Keratinocyte (primary cell): ENCODE measurements at regions not wholly inside any gene's neighbourhood (a gene's known extent, or its start where the extent isn't known, plus 50 kb on each side); places are given as distances from the start of the nearest gene placed in this dataset.

ENCODE experiments used
- DNase-seq: peaks from one replicate; pipeline ENCODE4 v3.0.0-alpha.2; 2011; ENCODE audit warnings: low read depth, missing footprints, low spot score
- FAIRE-seq: peaks from 2 replicates; lab custom pipeline; 2011; peaks lifted over from hg19 to GRCh38; lab: Jason Lieb, UNC
- H2AFZ ChIP-seq: 2 replicates; pipeline ENCODE4 v1.6.0; 2012; ENCODE audit warnings: low read length, control low read depth, inconsistent platforms; ENCODE audit not compliant: control insufficient read depth
- H3K27ac ChIP-seq: 2 replicates; pipeline ENCODE4 v1.5.1; 2011; ENCODE audit warnings: low read length; ENCODE audit not compliant: control insufficient read depth, insufficient read depth
- H3K27me3 ChIP-seq: 3 replicates; pipeline ENCODE4 v1.6.0; 2011; ENCODE audit warnings: low read length; ENCODE audit not compliant: control insufficient read depth, insufficient read depth; ENCODE audit errors: extremely low read depth
- H3K36me3 ChIP-seq, 2 experiments: 2 replicates in 1 of 2; 3 replicates in 1 of 2; pipeline ENCODE4 v1.5.1; 2011; ENCODE audit warnings: low read length in 2 of 2, mild to moderate bottlenecking in 1 of 2; ENCODE audit not compliant: control insufficient read depth in 2 of 2, insufficient read depth in 2 of 2; ENCODE audit errors: extremely low read depth in 1 of 2
- H3K4me1 ChIP-seq: 3 replicates; pipeline ENCODE4 v1.5.1; 2011; ENCODE audit warnings: low read length; ENCODE audit not compliant: control insufficient read depth, insufficient read depth; ENCODE audit errors: extremely low read depth
- H3K4me2 ChIP-seq: 3 replicates; pipeline ENCODE4 v1.6.0; 2011; ENCODE audit warnings: low read depth, low read length; ENCODE audit not compliant: control insufficient read depth, insufficient read depth; ENCODE audit errors: extremely low read depth
- H3K4me3 ChIP-seq, 3 experiments: fragments of 200-600 bp in 1 of 3; sonication (generic) in 1 of 3; 2 replicates in 2 of 3; 3 replicates in 1 of 3; pipeline ENCODE4 v1.5.1; 2011 to 2016; ENCODE audit warnings: low read length in 3 of 3, mild to moderate bottlenecking in 3 of 3, control low read depth in 2 of 3, inconsistent platforms in 1 of 3, low read depth in 1 of 3, mixed read lengths in 1 of 3, mixed run types in 1 of 3, moderate library complexity in 1 of 3; ENCODE audit not compliant: control insufficient read depth in 2 of 3, insufficient read depth in 2 of 3; ENCODE audit errors: extremely low read depth in 1 of 3
- H3K79me2 ChIP-seq: 2 replicates; pipeline ENCODE4 v1.6.0; 2012; ENCODE audit warnings: low read length; ENCODE audit not compliant: control insufficient read depth, insufficient read depth
- H3K9ac ChIP-seq: 3 replicates; pipeline ENCODE4 v1.6.0; 2011; ENCODE audit warnings: low read length; ENCODE audit not compliant: control insufficient read depth, insufficient read depth; ENCODE audit errors: extremely low read depth
- H3K9me1 ChIP-seq: 3 replicates; pipeline ENCODE4 v1.6.0; 2011; ENCODE audit warnings: low read length; ENCODE audit not compliant: control insufficient read depth, insufficient read depth; ENCODE audit errors: extremely low read depth
- H3K9me3 ChIP-seq: 2 replicates; pipeline ENCODE4 v1.5.1; 2012; ENCODE audit warnings: low read depth, low read length; ENCODE audit not compliant: control insufficient read depth
- H4K20me1 ChIP-seq: 3 replicates; pipeline ENCODE4 v1.6.0; 2011; ENCODE audit warnings: low read length; ENCODE audit not compliant: control insufficient read depth, insufficient read depth; ENCODE audit errors: extremely low read depth
- EZH2 ChIP-seq: IDR thresholded peaks from one replicate; pipeline ENCODE4 v1.6.1; 2012; ENCODE audit warnings: inconsistent platforms, mild to moderate bottlenecking, low read length, moderate library complexity
- dilution Hi-C: fragments of 300-500 bp; cut with MboI; formaldehyde crosslinking; loops from one replicate; pipeline ENCODE4 v1.7.0; 2020; ENCODE audit warnings: low sequenced_read_pairs; ENCODE audit not compliant: extremely low pct_ligation_motif_present
- TF ChIP-seq, protein P1 (sequence below), 3 experiments: IDR thresholded peaks in 1 of 3; conservative IDR thresholded peaks in 1 of 3; optimal IDR thresholded peaks in 1 of 3; 2 replicates in 2 of 3; 3 replicates in 1 of 3; pipeline versions ENCODE3 to v1.5.1; 2011; ENCODE audit warnings: low read length in 3 of 3, mild to moderate bottlenecking in 3 of 3, moderate library complexity in 2 of 3, control low read depth in 1 of 3, inconsistent platforms in 1 of 3; ENCODE audit not compliant: insufficient read depth in 2 of 3; ENCODE audit errors: extremely low read depth in 1 of 3

DNA sequence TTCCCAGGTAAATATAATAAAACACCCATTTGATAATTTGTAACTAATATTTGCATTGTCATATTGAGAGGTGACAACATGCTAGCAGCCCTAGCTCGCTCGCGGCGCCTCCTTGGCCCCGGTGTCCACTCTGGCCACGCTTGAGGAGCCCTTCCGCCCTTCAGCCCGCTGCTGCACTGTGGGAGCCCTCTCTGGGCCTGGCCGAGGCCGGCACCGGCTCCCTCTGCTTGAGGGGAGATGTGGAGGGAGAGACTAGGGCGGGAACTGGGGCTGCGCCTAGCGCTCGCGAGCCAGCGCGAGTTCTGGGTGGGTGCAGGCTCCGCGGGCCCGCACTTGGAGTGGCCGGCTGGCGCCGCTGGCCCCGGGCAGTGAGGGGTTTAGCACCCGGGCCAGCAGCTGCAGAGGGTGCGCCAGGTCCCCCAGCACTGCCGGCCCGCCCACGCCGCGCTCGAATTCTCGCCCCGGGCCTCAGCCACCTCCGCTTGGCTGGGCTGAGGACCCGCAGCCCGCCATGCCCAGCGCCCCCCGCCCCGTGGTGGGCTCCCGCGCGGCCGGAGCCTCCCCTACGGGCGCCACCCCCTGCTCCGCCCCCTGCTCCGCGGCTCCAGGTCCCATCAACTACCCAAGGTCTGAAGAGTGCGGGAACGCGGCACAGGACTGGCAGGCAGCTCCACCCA lies 594.4 kb downstream of the SLITRK6 start:
- peak overlapping the region in 1 of 3 experiments; percentile 22 for H3K4me3 ChIP-seq
- H3K9me3 ChIP-seq = no peaks in the 10 kb centered on the region
- H3K4me1 ChIP-seq = no peaks in the 10 kb centered on the region
- H3K27me3 ChIP-seq = no peaks in the 10 kb centered on the region
- H2AFZ ChIP-seq = no peak overlapping the region
- no peaks in the 10 kb centered on the region for H3K79me2 ChIP-seq
- H3K9me1 ChIP-seq = no peaks in the 10 kb centered on the region
- H3K27ac ChIP-seq = no peak overlapping the region
- FAIRE-seq (no peak), DNase-seq (no peak)
- TF ChIP-seq, protein P1, sequence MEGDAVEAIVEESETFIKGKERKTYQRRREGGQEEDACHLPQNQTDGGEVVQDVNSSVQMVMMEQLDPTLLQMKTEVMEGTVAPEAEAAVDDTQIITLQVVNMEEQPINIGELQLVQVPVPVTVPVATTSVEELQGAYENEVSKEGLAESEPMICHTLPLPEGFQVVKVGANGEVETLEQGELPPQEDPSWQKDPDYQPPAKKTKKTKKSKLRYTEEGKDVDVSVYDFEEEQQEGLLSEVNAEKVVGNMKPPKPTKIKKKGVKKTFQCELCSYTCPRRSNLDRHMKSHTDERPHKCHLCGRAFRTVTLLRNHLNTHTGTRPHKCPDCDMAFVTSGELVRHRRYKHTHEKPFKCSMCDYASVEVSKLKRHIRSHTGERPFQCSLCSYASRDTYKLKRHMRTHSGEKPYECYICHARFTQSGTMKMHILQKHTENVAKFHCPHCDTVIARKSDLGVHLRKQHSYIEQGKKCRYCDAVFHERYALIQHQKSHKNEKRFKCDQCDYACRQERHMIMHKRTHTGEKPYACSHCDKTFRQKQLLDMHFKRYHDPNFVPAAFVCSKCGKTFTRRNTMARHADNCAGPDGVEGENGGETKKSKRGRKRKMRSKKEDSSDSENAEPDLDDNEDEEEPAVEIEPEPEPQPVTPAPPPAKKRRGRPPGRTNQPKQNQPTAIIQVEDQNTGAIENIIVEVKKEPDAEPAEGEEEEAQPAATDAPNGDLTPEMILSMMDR (optimal IDR thresholded peaks at IDR 0.05 in 1 of 3, IDR thresholded peaks at IDR 0.05 in 1 of 3, conservative IDR thresholded peaks at IDR 0.05 in 1 of 3; ENCODE audit: extremely low read depth in 1 of 3, insufficient read depth in 2 of 3, low read length in 3 of 3) = no peak
- TF ChIP-seq EZH2 = no peak
- no peak overlapping the region for H3K9ac ChIP-seq
- H4K20me1 ChIP-seq = no peaks in the 10 kb centered on the region
- no peaks in the 10 kb centered on the region for H3K36me3 ChIP-seq
- H3K4me2 ChIP-seq = no peak overlapping the region
- dilution Hi-C loops = no loop called here

DNA sequence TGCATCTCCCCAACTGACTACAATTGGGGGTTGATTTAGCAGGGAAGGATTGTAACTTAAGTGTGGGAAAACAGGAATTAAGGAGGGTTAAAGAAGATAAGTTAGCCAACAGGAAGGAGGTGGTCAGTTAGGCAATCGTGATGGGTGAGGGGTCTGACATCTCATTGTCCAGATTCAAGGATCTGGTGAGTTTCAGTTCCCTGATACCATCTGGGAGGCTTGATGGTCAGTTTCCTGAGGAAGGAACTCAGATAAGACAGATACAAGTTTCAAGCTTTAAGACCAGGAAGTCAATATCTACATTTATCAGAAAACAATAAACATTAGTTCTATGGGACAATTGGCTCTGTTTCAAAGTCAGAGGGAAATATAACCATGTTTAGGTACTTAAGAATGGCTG lies 601.8 kb downstream of the SLITRK6 start:
- Histone ChIP-seq H3K9ac (no peak overlapping the region), H3K27ac (no peak overlapping the region), H3K4me2 (no peak overlapping the region), H2AFZ (no peak overlapping the region), H3K9me3 (no peaks in the 10 kb centered on the region), H4K20me1 (no peaks in the 10 kb centered on the region), H3K9me1 (no peaks in the 10 kb centered on the region), H3K4me1 (no peaks in the 10 kb centered on the region), H3K27me3 (no peaks in the 10 kb centered on the region), H3K36me3 (no peaks in the 10 kb centered on the region), H3K79me2 (no peaks in the 10 kb centered on the region), H3K4me3 (no peak overlapping the region)
- DNase-seq = no peak
- dilution Hi-C loops = no loop called here
- FAIRE-seq = no peak
- TF ChIP-seq, protein P1 (optimal IDR thresholded peaks at IDR 0.05 in 1 of 3, IDR thresholded peaks at IDR 0.05 in 1 of 3, conservative IDR thresholded peaks at IDR 0.05 in 1 of 3; ENCODE audit: extremely low read depth in 1 of 3, insufficient read depth in 2 of 3, low read length in 3 of 3) = no peak
- TF ChIP-seq EZH2 = no peak
